ENCODE measurements at regions not wholly inside any gene's neighbourhood (a gene's known extent, or its start where the extent isn't known, plus 50 kb on each side); places are given as distances from the start of the nearest gene placed in this dataset.

GRCh38 chr2:120616261-120616660 lies 119.4 kb upstream of the GLI2 start:
- Histone ChIP-seq H3K4me1 (no peaks in the 10 kb centered on the region), H3K36me3 (no peaks in the 10 kb centered on the region), H3K27me3 (peaks cover 0 to 9% (median 0%) of the 10 kb centered on the region in 9 donors), H3K27ac (no peak overlapping the region), H3K4me3 (no peak overlapping the region), H3K9me3 (no peaks in the 10 kb centered on the region)
- ATAC-seq (no peak), DNase-seq (no peak)
- TF ChIP-seq POLR2A (IDR thresholded peaks at IDR 0.05) (no peak), CTCF (IDR thresholded peaks at IDR 0.05) (no peak)
- 89 to 92% (median 90%) methylated on average over 3 of the region's 3 CpGs for WGBS, 4 donors
- intact Hi-C loops (cut with DNase I) = no loop called here

GRCh38 chr2:120617055-120617454 lies 118.6 kb upstream of the GLI2 start:
- 64 to 78% (median 72%) methylated on average over 5 of the region's 5 CpGs for WGBS, 4 donors
- DNase-seq (no peak), ATAC-seq (no peak)

GRCh38 chr2:120618830-120619229 lies 116.8 kb upstream of the GLI2 start:
- DNase-seq (no peak), ATAC-seq (no peak)
- Histone ChIP-seq H3K36me3 (no peaks in the 10 kb centered on the region), H3K9me3 (no peaks in the 10 kb centered on the region), H3K27me3 (peaks cover 0 to 7% (median 0%) of the 10 kb centered on the region in 9 donors), H3K4me3 (no peak overlapping the region), H3K4me1 (no peaks in the 10 kb centered on the region), H3K27ac (no peak overlapping the region)
- WGBS, 4 donors = 92 to 97% (median 95%) methylated on average over 3 of the region's 3 CpGs
- no peak for TF ChIP-seq POLR2A (IDR thresholded peaks at IDR 0.05)
- no peak for TF ChIP-seq CTCF (IDR thresholded peaks at IDR 0.05)
- intact Hi-C loops (cut with DNase I) = no loop called here

More at GRCh38 chr2:120617055-120617454, 118.6 kb upstream of the GLI2 start:
- no peak overlapping the region for H3K4me3 ChIP-seq
- H3K4me1 ChIP-seq = no peaks in the 10 kb centered on the region
- no peaks in the 10 kb centered on the region for H3K36me3 ChIP-seq
- no peak for TF ChIP-seq CTCF (IDR thresholded peaks at IDR 0.05)
- TF ChIP-seq POLR2A (IDR thresholded peaks at IDR 0.05) = no peak
- no peaks in the 10 kb centered on the region for H3K9me3 ChIP-seq
- H3K27me3 ChIP-seq = peaks cover 0 to 9% (median 0%) of the 10 kb centered on the region in 9 donors
- H3K27ac ChIP-seq = no peak overlapping the region
- intact Hi-C loops (cut with DNase I) = no loop called here

- ATAC-seq = no peak
- Histone ChIP-seq H3K27me3 (peaks cover 0 to 5% (median 0%) of the 10 kb centered on the region in 9 donors), H3K27ac (no peak overlapping the region), H3K4me1 (no peaks in the 10 kb centered on the region), H3K4me3 (no peak overlapping the region), H3K9me3 (no peaks in the 10 kb centered on the region), H3K36me3 (no peaks in the 10 kb centered on the region)
- 91 to 94% (median 92%) methylated on average over 4 of the region's 4 CpGs for WGBS, 4 donors
- no peak for DNase-seq
- TF ChIP-seq POLR2A (IDR thresholded peaks at IDR 0.05) (no peak), CTCF (IDR thresholded peaks at IDR 0.05) (no peak)
- intact Hi-C loops (cut with DNase I) = no loop called here
Observed at GRCh38 chr2:120619579-120619978, 116.1 kb upstream of the GLI2 start.

All from heart left ventricle (tissue), 16 donors.